Astrocyte of the cerebellum (primary cell): ENCODE measurements at regions not wholly inside any gene's neighbourhood (a gene's known extent, or its start where the extent isn't known, plus 50 kb on each side); places are given as distances from the start of the nearest gene placed in this dataset.

Experiments
- DNase-seq: peaks from one replicate; pipeline ENCODE4 v3.0.0-alpha.2; 2011; ENCODE audit warnings: low read depth
- H3K4me3 ChIP-seq: 2 replicates; pipeline ENCODE4 v1.5.1; 2011; ENCODE audit warnings: mild to moderate bottlenecking, low read depth, low read length, moderate library complexity
- in situ Hi-C: cut with HindIII; loops from 2 replicates; pipeline ENCODE4 v1.10.0; 2017; ENCODE audit warnings: low sequenced_read_pairs
- TF ChIP-seq, protein P1 (sequence below): IDR thresholded peaks from 2 replicates; pipeline ENCODE4 v1.5.1; 2012; ENCODE audit warnings: low read length, low read depth, moderate library complexity, mild to moderate bottlenecking; ENCODE audit errors: missing control alignments

DNA sequence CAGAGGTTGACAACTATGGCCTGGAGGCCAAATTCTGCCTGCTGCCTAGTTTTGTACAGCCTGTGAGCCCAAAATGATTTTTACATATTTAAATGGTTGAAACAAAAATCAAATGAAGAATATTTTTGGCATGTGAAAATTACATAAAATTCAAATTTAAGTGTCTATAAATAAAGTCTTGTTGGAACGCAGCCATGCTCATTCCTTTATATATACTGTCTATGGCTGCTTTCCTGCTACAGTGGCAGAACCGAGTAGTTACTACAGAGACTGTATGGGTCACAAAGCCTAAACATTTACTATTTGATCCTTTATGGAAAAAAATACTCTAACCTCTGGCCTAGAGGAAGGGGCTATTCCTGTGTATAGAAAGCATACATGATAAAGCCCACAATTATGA lies 290.4 kb downstream of the GLUD2 start:
- TF ChIP-seq, protein P1, sequence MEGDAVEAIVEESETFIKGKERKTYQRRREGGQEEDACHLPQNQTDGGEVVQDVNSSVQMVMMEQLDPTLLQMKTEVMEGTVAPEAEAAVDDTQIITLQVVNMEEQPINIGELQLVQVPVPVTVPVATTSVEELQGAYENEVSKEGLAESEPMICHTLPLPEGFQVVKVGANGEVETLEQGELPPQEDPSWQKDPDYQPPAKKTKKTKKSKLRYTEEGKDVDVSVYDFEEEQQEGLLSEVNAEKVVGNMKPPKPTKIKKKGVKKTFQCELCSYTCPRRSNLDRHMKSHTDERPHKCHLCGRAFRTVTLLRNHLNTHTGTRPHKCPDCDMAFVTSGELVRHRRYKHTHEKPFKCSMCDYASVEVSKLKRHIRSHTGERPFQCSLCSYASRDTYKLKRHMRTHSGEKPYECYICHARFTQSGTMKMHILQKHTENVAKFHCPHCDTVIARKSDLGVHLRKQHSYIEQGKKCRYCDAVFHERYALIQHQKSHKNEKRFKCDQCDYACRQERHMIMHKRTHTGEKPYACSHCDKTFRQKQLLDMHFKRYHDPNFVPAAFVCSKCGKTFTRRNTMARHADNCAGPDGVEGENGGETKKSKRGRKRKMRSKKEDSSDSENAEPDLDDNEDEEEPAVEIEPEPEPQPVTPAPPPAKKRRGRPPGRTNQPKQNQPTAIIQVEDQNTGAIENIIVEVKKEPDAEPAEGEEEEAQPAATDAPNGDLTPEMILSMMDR, result no peak
- in situ Hi-C loops, result no loop called here
- H3K4me3 ChIP-seq, result no peak overlapping the region
- DNase-seq, result no peak

DNA sequence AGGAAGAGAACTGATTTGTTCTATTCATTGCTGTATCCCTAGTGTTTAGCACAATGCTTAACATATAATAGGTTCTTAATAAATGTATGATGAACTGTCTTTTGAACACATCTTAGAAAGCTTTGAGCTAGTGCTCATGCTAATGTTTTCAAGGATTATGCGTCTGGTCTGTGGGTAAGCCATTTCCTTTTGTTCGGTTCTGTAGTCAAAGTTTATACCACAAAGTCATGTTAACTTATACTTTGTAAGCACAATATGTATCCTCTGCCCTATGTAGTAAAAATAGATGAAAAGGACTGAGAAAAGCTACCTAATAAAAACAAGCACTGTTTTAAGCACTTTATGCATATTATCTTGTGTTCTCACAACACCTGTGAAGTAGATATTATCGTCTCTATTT lies 301.9 kb downstream of the GLUD2 start:
- no peak overlapping the region for H3K4me3 ChIP-seq
- TF ChIP-seq, protein P1, result no peak
- in situ Hi-C loops, result no loop called here
- DNase-seq, result no peak

DNA sequence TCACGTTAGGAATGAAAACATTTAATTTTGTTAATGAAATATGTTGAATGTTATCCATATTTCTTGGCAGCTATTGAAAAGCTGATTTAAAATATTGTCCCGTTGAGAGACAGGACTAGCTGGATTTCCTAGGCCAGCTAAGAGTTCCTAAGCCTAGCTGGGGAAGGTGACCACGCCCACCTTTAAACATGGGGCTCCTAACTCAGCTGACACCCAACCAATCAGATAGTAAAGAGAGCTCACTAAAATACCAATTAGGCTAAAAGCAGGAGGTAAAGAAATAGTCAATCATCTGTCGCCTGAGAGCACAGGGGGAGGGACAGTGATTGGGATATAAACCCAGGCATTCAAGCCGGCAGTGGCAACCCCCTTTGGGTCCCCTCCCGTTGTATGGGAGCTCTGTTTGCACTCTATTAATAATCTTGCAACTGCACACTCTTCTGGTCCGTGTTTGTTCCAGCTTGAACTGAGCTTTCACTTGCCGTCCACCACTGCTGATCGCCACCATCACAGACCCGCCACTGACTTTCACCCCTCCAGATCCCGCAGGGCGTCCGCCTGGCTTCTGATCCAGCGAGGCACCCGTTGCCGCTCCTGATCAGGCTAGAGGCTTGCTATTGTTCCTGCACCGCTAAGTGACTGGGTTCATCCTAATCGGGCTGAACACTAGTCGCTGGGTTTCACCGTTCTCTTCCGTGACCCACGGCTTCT lies 308.9 kb downstream of the GLUD2 start:
- no peak for DNase-seq
- in situ Hi-C loops, result no loop called here
- TF ChIP-seq, protein P1, result no peak
- no peak overlapping the region for H3K4me3 ChIP-seq

GRCh38 chrX:121356850-121357171 lies 309.4 kb downstream of the GLUD2 start:
- no peak overlapping the region for H3K4me3 ChIP-seq
- TF ChIP-seq, protein P1, result no peak
- no peak for DNase-seq
- in situ Hi-C loops, result no loop called here

- TF ChIP-seq, protein P1, result no peak
- H3K4me3 ChIP-seq, result no peak overlapping the region
- in situ Hi-C loops, result no loop called here
- DNase-seq, result no peak
These were observed 312.9 kb downstream of the GLUD2 start for GRCh38 chrX:121360280-121360679.

DNA sequence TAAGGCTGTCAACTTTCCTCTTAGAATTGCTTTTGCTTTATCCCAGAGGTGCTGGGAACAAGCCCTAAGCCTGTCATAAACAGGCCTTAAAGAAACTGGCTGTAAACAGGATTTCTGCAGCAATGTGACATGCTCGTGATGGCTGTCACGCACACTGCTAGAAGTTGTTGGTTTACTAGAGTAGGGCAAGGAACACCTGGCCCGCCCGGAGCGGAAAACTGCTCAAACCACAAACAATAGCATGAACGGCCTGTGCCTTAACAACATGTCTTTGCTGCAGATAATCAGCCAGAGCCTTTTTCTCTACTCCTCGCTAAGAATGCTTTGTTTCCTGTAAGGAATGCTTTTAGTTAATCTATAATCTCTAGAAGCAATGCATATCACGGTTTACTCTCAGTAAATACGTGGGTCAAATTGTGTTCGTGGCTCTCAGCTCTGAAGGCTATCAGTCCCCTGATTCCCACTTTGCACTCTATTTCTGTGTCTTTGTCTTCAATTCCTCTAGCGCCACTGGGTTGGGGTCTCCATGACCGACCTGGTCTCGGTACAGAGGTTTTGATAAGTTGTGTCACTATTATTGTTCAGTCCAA lies 318.3 kb downstream of the GLUD2 start:
- H3K4me3 ChIP-seq, result no peak overlapping the region
- TF ChIP-seq, protein P1, result no peak
- no peak for DNase-seq
- in situ Hi-C loops, result no loop called here
